Thymus (tissue), 11 donors: ENCODE measurements at regions not wholly inside any gene's neighbourhood (a gene's known extent, or its start where the extent isn't known, plus 50 kb on each side); places are given as distances from the start of the nearest gene placed in this dataset.
"Not testable (repeated sequence)": the region's sequence is repeated elsewhere in the genome, so short reads cannot be mapped to it uniquely, and the experiment has no call there.

Experiments
- DNase-seq, 9 donors: peaks; one replicate each; pipeline ENCODE4 v3.0.0-alpha.2; 2013; ENCODE audit warnings: low spot score in 9 of 9, low read depth in 6 of 9, missing footprints in 1 of 9
- H3K27ac ChIP-seq, 2 donors: one replicate each; pipeline ENCODE4 v1.5.1; 2013; ENCODE audit warnings: control low read depth in 1 of 2, low read depth in 1 of 2, low read length in 1 of 2, mild to moderate bottlenecking in 1 of 2, moderate library complexity in 1 of 2
- H3K27me3 ChIP-seq, 2 donors: one replicate each; pipeline ENCODE4 v1.5.1; 2013; ENCODE audit warnings: low read length in 1 of 2; ENCODE audit not compliant: control insufficient read depth in 2 of 2, insufficient read depth in 1 of 2
- H3K36me3 ChIP-seq, 2 donors: one replicate each; pipeline ENCODE4 v1.5.1; 2013; ENCODE audit warnings: low read length in 1 of 2, mild to moderate bottlenecking in 1 of 2, moderate library complexity in 1 of 2; ENCODE audit not compliant: control insufficient read depth in 2 of 2, insufficient read depth in 2 of 2
- H3K4me1 ChIP-seq, 2 donors: one replicate each; pipeline ENCODE4 v1.5.1; 2013; ENCODE audit warnings: low read length in 2 of 2; ENCODE audit not compliant: control insufficient read depth in 2 of 2, insufficient read depth in 2 of 2
- H3K4me3 ChIP-seq, 2 donors: one replicate each; pipeline ENCODE4 v1.5.1; 2013; ENCODE audit warnings: low read length in 2 of 2, control low read depth in 1 of 2, mild to moderate bottlenecking in 1 of 2
- H3K9me3 ChIP-seq, 2 donors: one replicate each; pipeline ENCODE4 v1.5.1; 2013; ENCODE audit warnings: low read length in 1 of 2, mild to moderate bottlenecking in 1 of 2; ENCODE audit not compliant: control insufficient read depth in 2 of 2, insufficient read depth in 1 of 2
- WGBS: extraction: QIAGEN DNeasy Blood & Tissue Kit; methylation state at CpG from one replicate; pipeline ENCODE4 v1.1.7; 2013; 5-methylcytosine and 5-hydroxymethylcytosine counted together
- donor health status: healthy.

- no peaks in the 10 kb centered on the region for H3K27me3 ChIP-seq
- H3K36me3 ChIP-seq, result no peaks in the 10 kb centered on the region
- no peak overlapping the region for H3K4me3 ChIP-seq
- H3K9me3 ChIP-seq, result no peaks in the 10 kb centered on the region
- H3K4me1 ChIP-seq, result no peaks in the 10 kb centered on the region
- DNase-seq, result no peak
- 72% methylated on average over 2 of the region's 2 CpGs for WGBS
- no peak overlapping the region for H3K27ac ChIP-seq
Observed at GRCh38 chr1:224061436-224061835, 52.5 kb upstream of the FBXO28 start.

DNA sequence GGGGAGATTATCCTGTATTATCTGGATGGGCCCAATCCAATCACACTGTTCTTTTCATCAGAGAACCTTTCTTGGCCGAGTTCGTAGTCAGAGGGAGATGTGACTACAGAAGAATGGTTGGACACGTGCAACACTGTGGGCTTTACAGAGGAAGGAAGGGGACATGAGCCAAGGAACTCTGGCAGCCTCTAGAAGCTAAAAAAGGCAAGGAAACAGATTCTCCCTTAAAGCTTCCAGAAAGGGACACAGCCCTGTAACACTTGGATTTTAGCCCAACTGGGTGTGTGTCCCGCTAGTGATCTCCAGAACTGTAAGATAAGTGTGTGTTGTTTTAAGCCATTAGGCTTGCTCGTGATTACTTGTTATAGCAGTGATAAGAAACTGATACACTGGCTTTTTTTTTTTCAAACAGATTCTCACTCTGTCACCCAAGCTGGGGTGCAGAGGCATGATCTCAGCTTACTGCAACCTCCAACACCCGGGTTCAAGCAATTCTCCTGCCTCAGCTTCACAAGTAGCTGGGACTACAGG is 53.9 kb upstream of the FBXO28 start:
- DNase-seq, result no peak
- WGBS, result 97% methylated on average over 6 of the region's 6 CpGs
- H3K27ac ChIP-seq, result no peak overlapping the region
- no peaks in the 10 kb centered on the region for H3K9me3 ChIP-seq
- no peaks in the 10 kb centered on the region for H3K36me3 ChIP-seq
- no peak overlapping the region for H3K4me3 ChIP-seq
- no peaks in the 10 kb centered on the region for H3K4me1 ChIP-seq
- no peaks in the 10 kb centered on the region for H3K27me3 ChIP-seq

DNA sequence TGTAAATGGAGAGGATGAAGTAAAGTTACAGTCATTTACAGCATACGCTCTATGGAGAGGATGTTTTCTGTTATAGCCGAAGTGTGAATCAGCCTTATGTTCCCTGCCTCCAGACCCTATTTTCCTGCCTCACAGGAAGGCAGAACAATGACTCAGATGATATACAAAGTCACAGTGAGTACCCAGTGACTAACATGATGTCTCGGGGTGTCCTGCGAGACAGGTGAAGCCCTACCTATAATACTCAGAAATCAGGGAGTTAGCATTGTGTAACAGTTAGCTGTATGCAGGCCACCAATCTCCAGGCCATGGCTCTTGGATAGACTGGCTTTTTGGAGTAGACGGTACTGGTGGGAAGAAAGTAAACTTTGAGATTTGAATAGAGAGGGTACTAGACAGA is 55.6 kb upstream of the FBXO28 start:
- H3K4me1 ChIP-seq, result no peaks in the 10 kb centered on the region
- no peaks in the 10 kb centered on the region for H3K27me3 ChIP-seq
- H3K27ac ChIP-seq, result no peak overlapping the region
- 95% methylated on average over 5 of the region's 5 CpGs for WGBS
- H3K9me3 ChIP-seq, result no peaks in the 10 kb centered on the region
- no peak for DNase-seq
- no peak overlapping the region for H3K4me3 ChIP-seq
- H3K36me3 ChIP-seq, result no peaks in the 10 kb centered on the region

DNA sequence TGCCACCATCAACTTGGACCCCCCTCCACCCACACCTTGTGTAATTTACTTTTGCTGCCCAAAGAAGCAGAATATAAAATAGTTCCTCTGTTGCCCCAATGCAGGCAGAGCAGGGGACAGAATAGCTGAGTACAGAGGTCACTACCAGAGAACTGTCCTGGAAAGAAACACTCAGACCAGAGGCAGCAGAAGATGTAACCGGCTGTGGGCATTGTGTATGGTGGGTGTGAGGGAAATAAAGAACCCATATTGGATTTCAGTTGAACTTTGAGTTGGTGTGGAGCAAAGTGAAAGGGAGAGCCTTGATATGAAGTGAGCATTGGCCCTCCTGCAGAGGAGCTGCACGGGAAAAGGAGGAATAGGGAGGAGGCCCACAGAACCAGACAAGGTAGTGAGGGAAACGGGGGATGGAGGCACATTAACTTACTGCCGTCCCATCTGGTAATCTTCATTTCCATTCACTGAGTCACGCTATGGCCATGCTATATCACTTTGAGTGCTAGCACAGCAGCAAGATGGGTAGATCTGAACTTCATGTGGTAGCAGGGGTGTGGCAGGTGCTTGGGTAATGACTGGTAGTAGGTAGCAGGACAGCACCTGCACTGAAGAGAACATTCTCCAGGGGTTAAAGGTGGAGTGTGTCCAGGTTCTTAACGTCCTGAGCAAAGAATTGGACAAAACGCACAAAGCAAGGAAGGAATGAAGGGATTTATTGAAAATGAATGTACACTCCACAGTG is 56.3 kb upstream of the FBXO28 start:
- Histone ChIP-seq H3K27me3 (no peaks in the 10 kb centered on the region), H3K27ac (no peak overlapping the region), H3K9me3 (no peaks in the 10 kb centered on the region), H3K4me3 (no peak overlapping the region), H3K4me1 (no peaks in the 10 kb centered on the region), H3K36me3 (no peaks in the 10 kb centered on the region)
- no peak for DNase-seq
- 95% methylated on average over 7 of the region's 7 CpGs for WGBS

- no peaks in the 10 kb centered on the region for H3K9me3 ChIP-seq
- H3K4me3 ChIP-seq, result no peak overlapping the region
- no peaks in the 10 kb centered on the region for H3K4me1 ChIP-seq
- WGBS, result 89% methylated on average over 3 of the region's 3 CpGs
- no peak for DNase-seq
- no peaks in the 10 kb centered on the region for H3K36me3 ChIP-seq
- no peak overlapping the region for H3K27ac ChIP-seq
- H3K27me3 ChIP-seq, result no peaks in the 10 kb centered on the region
Observed at GRCh38 chr1:224054611-224055010, 59.3 kb upstream of the FBXO28 start.

- Histone ChIP-seq H3K27me3 (no peaks in the 10 kb centered on the region), H3K4me1 (no peaks in the 10 kb centered on the region), H3K9me3 (no peaks in the 10 kb centered on the region), H3K27ac (no peak overlapping the region), H3K4me3 (no peak overlapping the region), H3K36me3 (no peaks in the 10 kb centered on the region)
- WGBS, result 30% methylated on average over 2 of the region's 2 CpGs
- no peak for DNase-seq
Observed at GRCh38 chr1:224054012-224054411, 59.9 kb upstream of the FBXO28 start.

DNA sequence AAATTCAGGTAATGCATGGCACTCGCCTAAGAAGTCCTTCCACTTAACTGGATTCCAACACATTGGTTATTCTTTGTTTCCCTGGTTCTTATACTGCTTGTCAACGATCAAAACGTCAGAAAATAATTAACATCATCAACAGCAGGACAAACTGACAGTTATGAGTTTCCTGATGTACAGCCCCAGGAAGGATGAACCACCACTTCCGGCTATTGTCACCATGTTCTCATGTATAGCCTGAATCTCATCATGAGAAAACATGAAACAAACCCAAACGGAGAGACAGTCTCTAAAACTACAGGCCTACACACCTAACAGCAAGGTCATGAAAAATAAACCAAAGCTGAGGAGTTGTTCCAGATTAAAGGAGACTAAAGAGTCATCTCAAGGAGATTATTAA is 60.5 kb upstream of the FBXO28 start:
- WGBS, result 71% methylated on average over 5 of the region's 5 CpGs
- no peaks in the 10 kb centered on the region for H3K36me3 ChIP-seq
- no peaks in the 10 kb centered on the region for H3K4me1 ChIP-seq
- no peak overlapping the region for H3K27ac ChIP-seq
- no peak overlapping the region for H3K4me3 ChIP-seq
- no peaks in the 10 kb centered on the region for H3K9me3 ChIP-seq
- no peaks in the 10 kb centered on the region for H3K27me3 ChIP-seq
- DNase-seq, result no peak

GRCh38 chr1:224052772-224053171 is 61.1 kb upstream of the FBXO28 start:
- Histone ChIP-seq H3K27me3 (no peaks in the 10 kb centered on the region), H3K4me1 (no peaks in the 10 kb centered on the region)
- no peak for DNase-seq

GRCh38 chr1:224051782-224052181 is 62.1 kb upstream of the FBXO28 start:
- not testable (repeated sequence) for DNase-seq, H3K9me3 ChIP-seq, H3K27ac ChIP-seq, H3K27me3 ChIP-seq, H3K4me3 ChIP-seq, H3K36me3 ChIP-seq, H3K4me1 ChIP-seq
- WGBS, result 87% methylated on average over 5 of the region's 5 CpGs

More at GRCh38 chr1:224052772-224053171, 61.1 kb upstream of the FBXO28 start:
- Histone ChIP-seq H3K4me3 (no peak overlapping the region), H3K9me3 (no peaks in the 10 kb centered on the region), H3K27ac (no peak overlapping the region), H3K36me3 (no peaks in the 10 kb centered on the region)
- 82% methylated on average over 3 of the region's 3 CpGs for WGBS
